ENCODE measurements at regions not wholly inside any gene's neighbourhood (a gene's known extent, or its start where the extent isn't known, plus 50 kb on each side); places are given as distances from the start of the nearest gene placed in this dataset.

- no peak overlapping the region for H3K4me3 ChIP-seq (ENCODE audit: low read length)
- H3K27me3 ChIP-seq (ENCODE audit: insufficient read depth, low read depth, low read length) = no peaks in the 10 kb centered on the region
- H3F3A ChIP-seq (ENCODE audit: insufficient read depth, low read length, poor library complexity, severe bottlenecking) = no peaks in the 10 kb centered on the region
- H3K36me3 ChIP-seq (ENCODE audit: insufficient read depth, low read length) = no peaks in the 10 kb centered on the region
- no peaks in the 10 kb centered on the region for H4K20me1 ChIP-seq (ENCODE audit: insufficient read depth)
- H3K9me2 ChIP-seq (ENCODE audit: insufficient read depth, low read length) = no peaks in the 10 kb centered on the region
- no peaks in the 10 kb centered on the region for H3K9me3 ChIP-seq (ENCODE audit: low read length)
- H3K4me2 ChIP-seq (ENCODE audit: low read length) = no peak overlapping the region
- TF ChIP-seq TAF1 (IDR thresholded peaks at IDR 0.05; ENCODE audit: low read depth) (no peak), CTCF (IDR thresholded peaks at IDR 0.05; ENCODE audit: poor library complexity, severe bottlenecking) (no peak), SMC3 (conservative IDR thresholded peaks at IDR 0.05; ENCODE audit: poor library complexity) (no peak), EZH2 (IDR thresholded peaks at IDR 0.05; ENCODE audit: borderline replicate concordance, insufficient read depth, low read length, poor library complexity, severe bottlenecking) (no peak), POLR2AphosphoS5 (IDR thresholded peaks at IDR 0.05) (no peak), EP300 (conservative IDR thresholded peaks at IDR 0.05; ENCODE audit: poor library complexity, severe bottlenecking) (no peak), RAD21 (conservative IDR thresholded peaks at IDR 0.05) (no peak), MXI1 (conservative IDR thresholded peaks at IDR 0.05; ENCODE audit: poor library complexity, severe bottlenecking) (no peak)
- TF ChIP-seq, protein P1, sequence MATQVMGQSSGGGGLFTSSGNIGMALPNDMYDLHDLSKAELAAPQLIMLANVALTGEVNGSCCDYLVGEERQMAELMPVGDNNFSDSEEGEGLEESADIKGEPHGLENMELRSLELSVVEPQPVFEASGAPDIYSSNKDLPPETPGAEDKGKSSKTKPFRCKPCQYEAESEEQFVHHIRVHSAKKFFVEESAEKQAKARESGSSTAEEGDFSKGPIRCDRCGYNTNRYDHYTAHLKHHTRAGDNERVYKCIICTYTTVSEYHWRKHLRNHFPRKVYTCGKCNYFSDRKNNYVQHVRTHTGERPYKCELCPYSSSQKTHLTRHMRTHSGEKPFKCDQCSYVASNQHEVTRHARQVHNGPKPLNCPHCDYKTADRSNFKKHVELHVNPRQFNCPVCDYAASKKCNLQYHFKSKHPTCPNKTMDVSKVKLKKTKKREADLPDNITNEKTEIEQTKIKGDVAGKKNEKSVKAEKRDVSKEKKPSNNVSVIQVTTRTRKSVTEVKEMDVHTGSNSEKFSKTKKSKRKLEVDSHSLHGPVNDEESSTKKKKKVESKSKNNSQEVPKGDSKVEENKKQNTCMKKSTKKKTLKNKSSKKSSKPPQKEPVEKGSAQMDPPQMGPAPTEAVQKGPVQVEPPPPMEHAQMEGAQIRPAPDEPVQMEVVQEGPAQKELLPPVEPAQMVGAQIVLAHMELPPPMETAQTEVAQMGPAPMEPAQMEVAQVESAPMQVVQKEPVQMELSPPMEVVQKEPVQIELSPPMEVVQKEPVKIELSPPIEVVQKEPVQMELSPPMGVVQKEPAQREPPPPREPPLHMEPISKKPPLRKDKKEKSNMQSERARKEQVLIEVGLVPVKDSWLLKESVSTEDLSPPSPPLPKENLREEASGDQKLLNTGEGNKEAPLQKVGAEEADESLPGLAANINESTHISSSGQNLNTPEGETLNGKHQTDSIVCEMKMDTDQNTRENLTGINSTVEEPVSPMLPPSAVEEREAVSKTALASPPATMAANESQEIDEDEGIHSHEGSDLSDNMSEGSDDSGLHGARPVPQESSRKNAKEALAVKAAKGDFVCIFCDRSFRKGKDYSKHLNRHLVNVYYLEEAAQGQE (IDR thresholded peaks at IDR 0.05; ENCODE audit: borderline replicate concordance) = no peak
- no peaks in the 10 kb centered on the region for H3K79me2 ChIP-seq (replicated peaks; ENCODE audit: insufficient read depth, low read length)
- H3K9ac ChIP-seq (ENCODE audit: low read length) = no peak overlapping the region
- no peak overlapping the region for H2AFZ ChIP-seq (ENCODE audit: low read depth, low read length)
- no peak overlapping the region for H3K27ac ChIP-seq (ENCODE audit: low read length)
Measured at GRCh38 chr12:123089140-123089539, 61.8 kb downstream of the PITPNM2 start.

- no peak for TF ChIP-seq CTCF (IDR thresholded peaks at IDR 0.05; ENCODE audit: poor library complexity, severe bottlenecking)
- no peak for TF ChIP-seq MXI1 (conservative IDR thresholded peaks at IDR 0.05; ENCODE audit: poor library complexity, severe bottlenecking)
- no peak for TF ChIP-seq POLR2AphosphoS5 (IDR thresholded peaks at IDR 0.05)
- H3K9me3 ChIP-seq (ENCODE audit: low read length) = no peaks in the 10 kb centered on the region
- H4K20me1 ChIP-seq (ENCODE audit: insufficient read depth) = no peaks in the 10 kb centered on the region
- H3F3A ChIP-seq (ENCODE audit: insufficient read depth, low read length, poor library complexity, severe bottlenecking) = no peaks in the 10 kb centered on the region
- no peak overlapping the region for H3K27ac ChIP-seq (ENCODE audit: low read length)
- H3K9ac ChIP-seq (ENCODE audit: low read length) = no peak overlapping the region
- H3K4me2 ChIP-seq (ENCODE audit: low read length) = no peak overlapping the region
- no peak overlapping the region for H2AFZ ChIP-seq (ENCODE audit: low read depth, low read length)
- no peaks in the 10 kb centered on the region for H3K79me2 ChIP-seq (replicated peaks; ENCODE audit: insufficient read depth, low read length)
- H3K9me2 ChIP-seq (ENCODE audit: insufficient read depth, low read length) = no peaks in the 10 kb centered on the region
- no peaks in the 10 kb centered on the region for H3K27me3 ChIP-seq (ENCODE audit: insufficient read depth, low read depth, low read length)
- no peaks in the 10 kb centered on the region for H3K36me3 ChIP-seq (ENCODE audit: insufficient read depth, low read length)
- H3K4me3 ChIP-seq (ENCODE audit: low read length) = no peak overlapping the region
Measured at GRCh38 chr12:123085730-123086487, 65.0 kb downstream of the PITPNM2 start.
